GM03348 (cell line): ENCODE measurements at regions not wholly inside any gene's neighbourhood (a gene's known extent, or its start where the extent isn't known, plus 50 kb on each side); places are given as distances from the start of the nearest gene placed in this dataset.
"Not testable (repeated sequence)": the region's sequence is repeated elsewhere in the genome, so short reads cannot be mapped to it uniquely, and the experiment has no call there.

Source experiments
- DNase-seq: peaks from one replicate; pipeline ENCODE4 v3.0.0; 2012; ENCODE audit warnings: low spot score

DNA sequence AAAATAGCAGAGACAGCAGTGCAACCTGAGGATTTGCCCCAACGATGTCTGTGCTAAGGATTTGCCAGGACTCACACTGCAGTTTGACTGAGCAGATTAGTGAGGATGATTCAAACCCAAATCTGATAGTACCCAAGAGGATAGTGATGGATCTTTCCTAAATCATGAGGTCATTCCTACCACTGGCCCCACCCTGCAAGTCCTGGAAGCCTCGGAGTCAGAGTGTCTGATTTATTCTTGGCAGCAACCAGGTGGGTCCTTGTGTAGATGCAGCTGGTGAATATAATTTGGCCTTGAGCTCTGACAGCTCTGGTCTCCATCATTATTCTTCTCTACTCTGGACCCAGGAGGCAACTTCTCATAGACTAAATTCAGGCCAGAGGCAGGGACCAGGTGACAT, 179.3 kb upstream of the RAG2 start:
- DNase-seq, result no peak

DNA sequence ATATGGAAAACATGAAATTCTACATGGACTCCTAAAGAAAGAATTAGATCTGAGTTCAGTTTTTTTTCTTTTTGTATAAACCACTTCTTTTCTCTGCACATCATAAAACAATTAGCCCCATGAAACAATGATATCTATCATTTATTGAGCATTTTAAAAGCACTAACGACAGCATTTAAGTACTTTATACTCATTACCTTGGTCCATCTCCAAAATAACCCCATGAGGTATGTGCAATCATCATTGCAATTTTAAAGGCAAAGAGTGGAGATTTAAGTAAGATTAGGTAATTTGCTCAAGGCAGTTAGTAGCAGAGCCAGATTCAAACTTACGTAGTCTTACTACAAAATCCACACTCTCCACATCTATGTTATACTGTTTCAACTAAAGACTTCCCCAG, 177.7 kb upstream of the RAG2 start:
- DNase-seq, result no peak

DNA sequence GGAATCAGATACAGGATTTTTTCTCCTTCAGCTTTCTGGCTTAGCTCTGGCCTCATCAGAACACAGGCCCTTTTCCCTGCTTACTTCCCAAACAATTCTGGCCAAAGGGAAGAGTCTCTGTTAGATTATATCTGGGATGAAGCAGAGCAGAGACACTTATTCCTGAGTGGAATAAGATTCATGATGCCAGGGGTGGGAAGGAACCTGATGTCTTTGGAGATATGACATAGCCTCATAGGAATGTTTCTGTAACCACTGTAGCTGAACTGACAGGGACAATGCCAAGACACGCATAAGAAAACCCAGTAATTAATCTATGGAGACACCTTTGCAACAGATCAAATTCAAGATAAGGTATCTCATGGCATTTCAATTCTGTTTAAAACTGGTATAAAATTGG, 177.1 kb upstream of the RAG2 start:
- DNase-seq, result peak; percentile 7

DNA sequence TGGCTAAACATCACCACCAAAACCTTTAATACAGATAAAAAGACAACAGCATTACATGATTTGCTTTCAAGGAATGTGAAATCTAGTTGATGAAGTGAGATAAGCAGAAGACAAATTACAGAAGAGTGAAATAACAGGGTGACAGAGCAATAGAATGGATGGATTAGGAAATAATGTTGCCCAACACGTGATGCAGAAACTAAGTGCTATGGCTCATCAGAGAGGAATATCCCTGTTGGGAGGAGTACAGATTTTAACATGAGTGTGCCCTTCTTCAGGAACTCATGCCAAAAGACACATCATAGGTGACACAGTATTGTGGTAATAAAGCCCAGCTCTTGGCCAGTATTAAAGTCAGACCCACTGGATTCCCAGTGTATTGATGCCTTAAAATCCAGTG, 176.6 kb upstream of the RAG2 start:
- DNase-seq, result peak; percentile 67

DNA sequence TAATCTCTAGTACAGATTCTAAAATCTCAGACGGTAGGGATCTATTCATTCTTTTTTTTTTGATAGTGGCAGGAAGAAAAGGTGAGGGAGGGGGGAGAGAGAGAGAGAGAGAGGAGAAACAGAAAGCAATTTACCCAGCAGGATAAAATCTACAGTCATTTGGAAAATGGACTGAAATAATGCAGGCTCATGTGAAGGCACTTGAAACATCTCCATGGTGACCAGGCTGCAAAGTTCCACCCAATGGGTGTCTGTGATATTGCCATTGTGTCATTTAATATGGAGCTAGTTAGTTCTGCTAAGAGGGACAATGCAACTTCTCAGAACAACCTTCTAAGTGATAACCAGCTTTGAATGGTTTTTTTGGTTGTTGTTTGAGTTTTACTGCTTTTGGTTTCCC, 165.2 kb upstream of the RAG2 start:
- DNase-seq, result no peak

DNA sequence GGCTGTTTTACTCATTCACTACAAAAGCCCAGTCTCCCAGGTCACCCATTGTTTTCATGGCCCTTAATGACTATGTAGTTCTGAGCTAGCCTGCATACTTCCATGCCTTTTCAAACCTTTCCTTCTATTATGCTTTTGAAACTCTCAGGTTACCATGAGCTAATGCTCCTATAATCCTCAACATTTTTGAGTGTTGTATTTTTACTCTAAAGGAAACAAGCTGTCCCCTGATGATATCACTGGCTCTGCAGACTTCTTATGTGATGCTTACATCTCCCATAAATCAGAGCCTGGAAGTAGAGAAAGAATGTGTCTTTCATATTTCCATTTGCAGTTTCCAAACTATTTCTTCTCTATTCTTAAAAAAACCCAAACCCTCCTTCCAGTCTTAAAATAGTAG, 159.0 kb upstream of the RAG2 start:
- no peak for DNase-seq

DNA sequence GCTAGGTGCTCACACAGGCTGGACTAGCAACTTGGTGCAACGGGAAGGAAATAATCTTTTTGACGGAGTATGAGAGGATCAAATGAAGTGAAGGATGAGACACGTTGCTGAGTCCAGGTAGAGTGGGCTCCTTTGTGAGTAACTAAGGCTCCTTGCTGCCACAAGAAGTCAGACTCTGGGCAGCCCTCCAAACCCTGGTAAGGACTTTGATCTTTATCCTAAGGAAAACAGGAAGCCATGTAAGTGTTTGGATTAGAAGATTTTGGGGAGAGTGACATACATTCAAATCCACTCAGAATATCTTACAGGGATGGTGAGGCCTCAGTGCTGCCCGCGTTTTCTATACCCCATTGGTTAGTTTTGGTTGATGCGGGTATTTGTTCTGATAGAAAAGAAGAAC, 155.9 kb upstream of the RAG2 start:
- DNase-seq, result no peak

DNA sequence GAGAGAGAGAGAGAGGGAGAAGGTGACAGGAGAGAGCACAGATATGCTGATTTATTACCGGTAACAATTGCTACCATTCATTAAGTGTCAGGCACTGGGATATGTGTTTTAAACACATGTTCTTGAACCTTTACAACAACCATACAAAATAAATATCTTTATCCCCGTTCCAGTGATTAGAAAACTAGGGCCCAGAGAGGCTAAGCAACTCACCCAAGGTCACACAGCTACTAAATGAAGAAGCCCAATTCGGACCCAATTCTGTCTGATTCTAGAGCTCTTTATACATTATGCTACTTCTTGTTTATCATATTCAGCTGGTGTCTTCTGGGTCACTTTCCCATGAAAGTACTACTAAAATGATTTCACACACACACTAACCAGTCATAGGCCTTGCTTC, 154.0 kb upstream of the RAG2 start:
- no peak for DNase-seq

DNA sequence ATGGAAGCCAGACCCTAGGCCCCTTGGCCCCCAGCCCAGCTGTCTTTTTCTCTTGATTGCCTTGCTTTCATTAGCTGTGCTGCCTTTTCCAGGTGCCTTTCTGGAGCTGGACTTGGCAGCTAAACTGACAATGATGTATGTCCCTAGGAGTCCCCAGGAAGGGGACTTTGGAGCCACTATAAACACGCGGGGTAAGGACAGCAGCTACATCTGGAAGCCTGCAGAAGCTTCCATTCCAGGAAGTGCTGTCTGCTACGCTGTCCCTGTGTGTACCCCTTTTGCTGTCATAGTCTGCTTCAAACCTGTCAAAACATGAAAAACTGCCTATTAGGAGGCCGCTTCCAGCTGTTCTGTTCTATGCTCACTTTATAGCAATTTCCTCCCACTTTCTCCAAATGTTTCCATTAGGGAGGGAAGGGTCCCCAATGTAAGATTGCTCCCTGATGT, 153.3 kb upstream of the RAG2 start:
- no peak for DNase-seq

DNA sequence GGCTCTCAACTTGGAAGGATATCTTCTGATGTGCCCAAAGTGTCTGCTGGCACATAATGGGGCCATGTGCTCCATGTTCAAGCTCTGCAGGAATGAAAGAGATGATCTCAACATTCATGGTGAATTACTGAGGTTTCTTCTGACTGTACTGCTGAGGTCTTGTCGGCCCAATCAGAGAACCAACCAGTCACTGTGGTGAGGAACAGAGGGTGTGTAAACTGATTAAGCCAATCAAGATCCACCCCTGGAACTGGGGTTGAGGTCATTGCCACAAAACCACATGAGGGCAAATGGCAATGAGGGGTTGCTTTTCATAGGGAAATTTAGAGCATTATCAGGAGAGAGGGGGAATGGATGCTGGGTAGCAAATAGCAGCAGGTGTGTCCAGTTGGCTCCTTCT, 152.3 kb upstream of the RAG2 start:
- no peak for DNase-seq

DNA sequence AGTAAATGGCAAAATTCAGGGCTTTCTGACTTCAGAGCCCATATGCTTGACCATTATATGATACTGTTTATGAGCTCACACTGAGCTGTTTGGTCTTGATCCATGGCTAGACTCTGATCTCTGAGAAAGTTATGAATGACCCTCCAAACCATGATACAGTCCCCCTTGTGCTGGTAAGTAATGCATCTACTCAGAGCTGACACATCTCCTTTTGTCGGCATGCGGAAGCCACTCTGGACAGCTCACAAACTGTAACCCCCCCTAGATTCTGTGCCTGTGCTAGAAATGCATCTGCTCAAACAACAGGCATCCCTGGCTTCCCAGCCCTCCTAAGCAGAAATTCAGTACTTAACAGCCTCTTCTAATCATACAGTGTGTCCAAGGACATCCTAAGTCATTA, 150.8 kb upstream of the RAG2 start:
- DNase-seq, result no peak

DNA sequence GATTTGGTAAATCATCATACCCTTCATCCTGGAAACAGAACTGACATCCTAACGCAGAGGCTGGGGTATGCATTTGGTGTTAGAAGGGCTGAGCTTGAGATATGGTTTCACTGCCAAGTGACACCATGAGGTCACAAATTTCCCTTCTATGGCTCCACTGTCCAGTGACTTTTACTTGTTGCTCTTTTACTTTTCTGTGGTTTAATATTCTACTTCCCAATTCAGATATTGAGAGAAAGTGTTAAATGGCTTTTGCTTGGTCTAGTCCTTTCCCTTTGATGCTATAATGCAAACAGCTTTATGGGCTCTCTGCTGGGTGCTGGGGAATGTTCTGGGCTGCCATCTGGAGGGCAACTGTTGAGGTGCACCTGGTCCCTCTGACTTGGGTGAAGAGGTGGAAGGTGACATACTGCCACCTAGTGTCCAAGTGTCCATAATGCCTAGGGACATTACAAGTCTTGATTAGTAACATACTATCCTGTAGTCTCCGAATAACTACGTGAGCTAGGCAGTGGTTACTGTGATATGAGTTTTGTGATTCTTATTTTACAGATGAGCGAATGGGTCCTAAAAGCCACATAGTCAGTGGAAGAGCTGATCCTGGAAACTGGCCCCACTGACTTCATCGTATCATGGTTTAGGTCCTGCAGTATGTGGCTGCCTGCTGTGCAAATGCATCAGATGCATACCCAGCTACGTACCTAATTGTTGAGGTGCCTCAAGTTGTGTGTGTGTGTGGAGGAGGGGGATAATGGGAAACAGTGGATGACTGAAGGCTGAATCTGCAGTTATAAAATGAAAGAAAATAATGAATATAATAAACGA, 149.1 kb upstream of the RAG2 start:
- DNase-seq, result peak; percentile 90

DNA sequence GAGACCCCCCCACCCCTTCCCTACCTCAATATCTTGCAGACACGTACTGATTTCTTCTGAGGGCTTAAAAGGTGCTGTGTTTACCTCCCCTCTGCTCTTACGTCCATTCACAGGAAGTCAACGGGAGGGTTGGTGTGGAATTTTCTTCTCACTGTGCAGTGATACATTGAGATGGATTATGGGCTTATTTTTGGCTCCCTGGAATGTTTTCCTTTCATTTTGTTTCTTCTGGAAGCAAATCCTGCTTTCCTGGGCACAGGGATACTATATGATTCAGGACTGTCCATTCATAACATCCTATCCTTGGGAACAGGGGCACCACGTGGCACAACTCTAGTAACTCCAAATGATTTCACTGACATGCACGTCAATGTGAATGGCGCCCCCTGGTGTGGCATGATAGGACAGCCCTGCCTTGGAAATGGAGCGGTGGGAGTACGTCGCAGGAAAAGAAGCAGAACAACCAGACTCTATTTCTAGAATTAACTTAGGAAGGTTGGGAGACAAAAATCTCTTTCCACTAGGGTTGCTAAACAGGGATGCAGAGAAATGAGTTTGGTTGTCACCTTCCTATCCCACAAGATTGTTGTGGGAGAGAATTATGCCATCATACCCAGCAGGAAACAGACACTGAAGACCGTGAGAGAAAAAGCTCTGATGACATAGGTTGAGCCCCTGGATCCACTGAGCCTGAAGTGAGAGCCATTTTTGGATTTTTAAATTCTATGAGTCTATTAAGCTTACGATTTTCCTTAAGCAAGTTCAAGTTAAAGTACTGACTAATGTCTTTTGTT, 146.5 kb upstream of the RAG2 start:
- peak; percentile 53 for DNase-seq

DNA sequence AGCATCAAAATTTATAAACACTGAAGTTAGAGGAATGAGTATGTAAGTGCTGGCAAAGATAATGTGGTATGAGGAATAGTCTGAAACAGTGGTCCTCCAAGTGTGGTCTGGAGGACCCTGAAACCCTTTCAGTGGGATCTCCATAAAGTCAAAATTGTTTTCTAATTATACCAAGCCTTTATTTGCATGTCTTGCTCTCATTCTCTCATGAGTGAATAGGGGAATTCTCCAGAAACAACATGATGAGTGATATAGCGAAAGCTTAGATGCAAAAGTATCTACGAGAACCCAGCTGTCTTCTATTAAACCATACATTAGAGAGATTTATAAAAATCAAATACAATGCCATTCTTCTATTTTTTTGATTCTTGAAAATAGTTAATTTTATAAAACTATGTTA, 145.0 kb upstream of the RAG2 start:
- no peak for DNase-seq

DNA sequence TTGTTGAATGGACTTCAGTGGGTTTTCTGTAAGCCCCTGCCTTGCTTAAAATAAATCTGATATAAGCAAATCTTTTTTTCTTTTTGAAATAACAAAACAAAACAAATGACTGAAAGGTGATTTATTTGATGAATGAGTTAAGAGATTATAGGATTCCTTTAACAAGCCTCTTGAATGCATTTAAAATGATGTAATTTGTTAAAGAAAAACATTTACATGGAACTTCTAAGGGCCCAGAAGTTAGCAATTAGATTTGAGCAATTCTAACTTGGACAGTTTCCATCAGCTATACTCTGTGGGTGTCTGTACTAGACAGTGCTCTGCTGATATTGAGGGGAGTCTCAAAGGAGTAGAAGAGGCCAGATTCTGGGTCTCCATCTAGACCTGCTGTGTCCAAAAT, 143.5 kb upstream of the RAG2 start:
- DNase-seq, result no peak

DNA sequence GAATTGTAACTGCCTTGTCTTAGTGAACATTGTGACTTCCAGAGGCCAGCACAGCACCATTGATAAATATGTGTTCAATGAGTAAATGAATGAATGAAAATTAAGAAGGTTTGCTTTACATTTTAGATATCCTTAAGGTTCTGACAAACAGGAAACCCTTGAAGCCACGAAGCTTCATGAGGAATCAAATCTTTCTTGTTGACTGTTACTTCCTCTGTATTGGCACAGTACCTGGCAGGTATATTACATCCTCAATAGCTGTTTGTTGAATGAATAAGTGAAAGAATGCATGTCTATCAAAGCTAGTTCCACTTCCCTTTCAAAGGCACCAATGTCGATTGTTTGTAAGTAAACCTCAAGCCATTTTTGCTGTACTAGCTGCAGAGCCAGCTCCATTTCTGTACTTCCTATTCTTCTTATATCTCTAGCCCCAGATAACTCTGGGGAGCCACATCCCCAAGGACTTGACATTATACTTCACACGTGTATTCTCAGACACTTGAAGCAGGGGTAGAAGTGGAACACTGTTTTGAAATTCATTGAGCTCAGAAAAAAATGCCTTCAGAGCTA, 140.3 kb upstream of the RAG2 start:
- no peak for DNase-seq

DNA sequence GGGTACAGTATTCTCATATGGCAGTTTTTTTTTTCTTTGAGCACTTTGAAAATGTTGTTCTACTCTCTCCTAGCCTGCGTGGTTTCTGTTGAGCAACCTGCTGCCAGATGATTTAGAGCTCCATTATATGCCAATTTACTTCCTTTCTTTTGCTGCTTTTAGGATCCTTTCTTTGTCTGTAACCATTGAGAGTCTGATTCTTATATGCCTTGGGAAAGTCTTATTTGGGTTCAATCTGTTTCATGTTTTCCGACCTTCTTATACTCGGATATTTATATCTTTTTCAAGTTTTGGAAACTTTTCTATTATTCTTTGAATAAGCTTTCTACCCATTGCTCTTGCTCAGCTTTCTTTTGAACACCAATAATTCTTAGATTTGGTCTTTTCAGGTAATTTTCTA, 138.1 kb upstream of the RAG2 start:
- DNase-seq, result no peak

DNA sequence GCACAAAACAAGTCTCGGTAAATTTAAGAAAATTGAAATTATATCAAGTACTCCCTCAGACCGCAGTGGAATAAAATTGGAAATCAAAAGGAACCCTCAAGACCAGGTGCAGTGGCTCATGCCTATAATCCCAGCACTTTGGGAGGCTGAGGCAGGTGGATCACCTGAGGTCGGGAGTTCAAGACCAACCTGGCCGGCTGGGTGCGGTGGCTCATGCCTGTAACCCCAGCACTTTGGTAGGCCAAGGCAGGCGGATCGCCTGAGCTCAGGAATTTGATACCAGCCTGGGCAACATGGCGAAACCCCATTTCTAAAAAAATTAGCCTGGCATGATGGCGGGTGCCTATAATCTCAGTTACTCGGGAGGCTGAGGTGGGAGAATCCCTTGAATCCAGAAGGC, 135.7 kb upstream of the RAG2 start:
- DNase-seq, result not testable (repeated sequence)

DNA sequence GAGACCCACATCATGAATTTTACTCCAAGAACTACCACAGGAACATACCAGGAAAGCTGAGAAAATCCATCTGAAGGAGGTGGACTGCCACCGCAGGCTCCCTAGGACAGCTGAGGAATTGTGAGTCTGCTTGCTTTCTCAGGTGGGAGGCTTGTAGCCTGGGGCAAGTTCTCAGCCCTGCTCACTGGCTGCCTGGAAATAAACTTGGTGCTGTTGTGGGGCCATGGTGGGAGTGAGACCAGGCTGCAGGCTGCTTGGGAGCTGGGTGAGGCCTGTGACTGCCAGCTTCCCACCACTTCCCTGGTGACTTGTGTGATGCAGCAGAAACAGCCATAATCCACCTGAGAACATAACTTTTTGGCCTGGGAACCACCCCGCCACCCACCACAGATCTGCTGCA, 132.7 kb upstream of the RAG2 start:
- DNase-seq, result no peak

DNA sequence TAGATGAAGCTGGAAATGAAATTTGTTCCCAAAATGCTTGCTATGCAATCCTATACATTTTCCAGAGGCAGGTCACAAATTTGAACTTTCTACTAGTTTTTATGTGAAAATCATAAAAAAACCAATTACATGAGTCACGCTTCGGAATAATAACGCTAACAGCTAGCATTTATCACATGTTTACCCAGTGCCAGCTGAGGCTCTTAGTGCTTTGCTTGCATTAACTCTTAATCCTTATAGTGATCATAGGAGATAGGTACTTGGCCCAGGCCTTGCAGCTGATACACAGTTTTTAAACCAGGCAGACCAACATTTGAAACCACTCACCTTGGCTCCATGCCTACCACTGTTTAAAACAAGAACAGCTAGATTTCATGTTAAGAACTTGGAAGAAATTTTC, 131.8 kb upstream of the RAG2 start:
- DNase-seq, result no peak

DNA sequence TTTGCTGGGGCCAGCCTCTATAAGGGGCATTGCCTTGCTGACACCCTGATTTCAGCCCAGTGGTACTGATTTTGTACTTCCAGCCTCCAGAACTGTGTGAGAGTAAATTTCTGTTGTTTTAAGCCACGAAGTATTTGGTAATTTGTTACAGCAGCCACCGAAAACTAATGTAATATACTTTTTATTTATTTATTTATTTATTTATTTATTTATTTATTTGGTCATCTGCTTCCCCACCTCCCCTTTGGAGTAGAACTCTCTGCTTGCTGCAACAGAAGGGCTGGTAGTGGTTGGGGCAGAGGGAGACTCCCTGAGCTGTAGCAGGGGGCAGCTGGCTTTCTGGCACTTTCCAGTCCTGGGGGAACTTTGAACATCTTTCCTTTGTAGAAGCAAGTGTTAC, 128.4 kb upstream of the RAG2 start:
- DNase-seq, result no peak

DNA sequence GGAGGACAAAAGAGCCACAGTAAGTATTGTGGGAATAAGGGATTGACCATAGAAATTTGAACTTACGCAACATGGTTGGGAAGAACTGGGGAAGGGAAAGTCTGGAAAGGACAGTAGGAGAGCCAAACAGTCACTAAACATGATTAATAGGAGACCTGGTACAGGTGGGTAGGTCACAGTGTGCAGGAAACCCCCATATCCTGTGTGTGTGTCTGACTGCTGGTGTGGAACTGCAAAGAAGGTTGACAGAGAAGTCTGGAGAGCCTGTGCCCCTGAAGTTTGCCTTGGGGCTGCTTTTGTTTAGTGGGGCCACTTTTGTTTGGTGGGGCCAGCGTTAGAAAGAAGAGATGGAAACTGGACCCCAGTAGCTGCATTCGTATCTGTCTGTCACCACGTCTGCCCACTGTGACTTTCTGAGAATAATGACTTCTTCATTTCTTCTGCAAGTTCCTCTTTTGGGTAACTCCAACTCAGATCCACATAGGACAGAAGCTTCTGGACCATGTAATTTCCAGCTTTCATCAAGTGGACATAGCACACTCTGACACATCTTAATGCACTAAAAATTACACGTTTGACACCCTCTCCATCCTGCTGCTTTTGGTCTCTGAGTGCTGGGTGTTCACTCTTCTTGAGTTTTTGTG, 126.8 kb upstream of the RAG2 start:
- no peak for DNase-seq

DNA sequence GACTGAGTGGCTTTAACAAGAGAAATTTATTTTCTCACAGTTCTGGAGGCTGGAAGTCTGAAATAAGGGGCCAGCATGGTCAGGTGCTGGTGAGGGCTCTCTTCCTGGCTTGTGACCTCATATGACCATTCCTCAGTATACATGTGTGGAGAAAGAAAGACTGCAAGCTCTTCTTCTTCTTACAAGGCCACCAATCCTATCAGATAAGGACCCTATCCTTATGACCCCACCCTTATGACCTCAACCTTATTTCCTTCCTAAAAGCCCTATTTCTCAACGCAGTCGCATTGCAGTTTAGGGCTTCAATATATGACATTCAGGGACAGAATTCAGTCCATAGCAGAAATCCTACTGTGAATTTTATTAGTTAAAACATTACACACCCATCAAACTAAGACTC, 124.4 kb upstream of the RAG2 start:
- DNase-seq, result no peak
